Loucy (cell line): ENCODE measurements at regions not wholly inside any gene's neighbourhood (a gene's known extent, or its start where the extent isn't known, plus 50 kb on each side); places are given as distances from the start of the nearest gene placed in this dataset.

Experiments
- EZH2phosphoT487 ChIP-seq: fragments of 200-600 bp; IDR thresholded peaks from 2 replicates; pipeline ENCODE4 v1.6.1; 2018; ENCODE audit warnings: antibody characterized with exemption, mild to moderate bottlenecking, moderate library complexity, borderline replicate concordance
- TF ChIP-seq, protein P1 (sequence below): fragments of 200-600 bp; sonication (generic); conservative IDR thresholded peaks from 2 replicates; pipeline ENCODE4 v1.5.1; 2014; ENCODE audit warnings: mild to moderate bottlenecking, antibody characterized with exemption, low read length

DNA sequence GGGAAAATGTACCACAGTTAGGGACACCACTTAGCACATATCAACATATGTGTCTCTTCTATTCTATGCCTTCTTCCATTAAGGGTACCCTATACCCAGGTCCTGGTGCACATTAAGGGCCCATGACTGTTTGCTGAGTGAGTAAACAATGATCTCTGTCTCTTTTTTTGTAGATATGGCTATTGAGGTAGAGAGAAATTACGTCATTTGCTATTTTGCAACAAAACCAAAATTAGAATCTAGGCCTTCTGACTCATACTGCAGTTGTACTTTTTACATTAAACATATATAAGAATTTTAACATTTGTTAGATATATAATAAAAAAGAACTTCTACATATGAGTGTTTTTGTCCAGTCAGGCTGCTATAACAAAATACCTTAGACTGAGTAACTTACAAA is 683.2 kb upstream of the LRRN3 start:
- TF ChIP-seq, protein P1, sequence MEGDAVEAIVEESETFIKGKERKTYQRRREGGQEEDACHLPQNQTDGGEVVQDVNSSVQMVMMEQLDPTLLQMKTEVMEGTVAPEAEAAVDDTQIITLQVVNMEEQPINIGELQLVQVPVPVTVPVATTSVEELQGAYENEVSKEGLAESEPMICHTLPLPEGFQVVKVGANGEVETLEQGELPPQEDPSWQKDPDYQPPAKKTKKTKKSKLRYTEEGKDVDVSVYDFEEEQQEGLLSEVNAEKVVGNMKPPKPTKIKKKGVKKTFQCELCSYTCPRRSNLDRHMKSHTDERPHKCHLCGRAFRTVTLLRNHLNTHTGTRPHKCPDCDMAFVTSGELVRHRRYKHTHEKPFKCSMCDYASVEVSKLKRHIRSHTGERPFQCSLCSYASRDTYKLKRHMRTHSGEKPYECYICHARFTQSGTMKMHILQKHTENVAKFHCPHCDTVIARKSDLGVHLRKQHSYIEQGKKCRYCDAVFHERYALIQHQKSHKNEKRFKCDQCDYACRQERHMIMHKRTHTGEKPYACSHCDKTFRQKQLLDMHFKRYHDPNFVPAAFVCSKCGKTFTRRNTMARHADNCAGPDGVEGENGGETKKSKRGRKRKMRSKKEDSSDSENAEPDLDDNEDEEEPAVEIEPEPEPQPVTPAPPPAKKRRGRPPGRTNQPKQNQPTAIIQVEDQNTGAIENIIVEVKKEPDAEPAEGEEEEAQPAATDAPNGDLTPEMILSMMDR, result no peak
- no peak for TF ChIP-seq EZH2phosphoT487
